ENCODE measurements at regions not wholly inside any gene's neighbourhood (a gene's known extent, or its start where the extent isn't known, plus 50 kb on each side); places are given as distances from the start of the nearest gene placed in this dataset.

GRCh38 chr13:95391785-95392184 lies 90.5 kb upstream of the ABCC4 start:
- TF ChIP-seq CTCF (IDR thresholded peaks at IDR 0.05; ENCODE audit: control extremely low read depth, extremely low read depth), result no peak
- Histone ChIP-seq H3K36me3 (ENCODE audit: control insufficient read depth in 4 of 4, insufficient read depth in 4 of 4, low read length in 4 of 4) (no peaks in the 10 kb centered on the region), H3K9ac (ENCODE audit: insufficient read depth in 1 of 2, low read length in 2 of 2) (no peak overlapping the region), H3K4me1 (ENCODE audit: control insufficient read depth in 5 of 5, insufficient read depth in 5 of 5, low read length in 5 of 5) (peaks cover 0 to 19% (median 3%) of the 10 kb centered on the region in 5 donors), H3K27me3 (ENCODE audit: control insufficient read depth in 3 of 3, insufficient read depth in 3 of 3, low read length in 2 of 3) (no peaks in the 10 kb centered on the region), H3K4me3 (no peak overlapping the region), H3K27ac (ENCODE audit: low read depth in 1 of 2, low read length in 1 of 2) (no peak overlapping the region), H3K9me3 (ENCODE audit: control insufficient read depth in 4 of 4, insufficient read depth in 3 of 4, low read length in 3 of 4) (peaks cover 0 to 3% (median 0%) of the 10 kb centered on the region in 4 donors)
- WGBS, 2 donors, result 78 to 87% methylated on average over 2 of the region's 2 CpGs
- DNase-seq (no peak), ATAC-seq (ENCODE audit: insufficient read depth, low FRiP score) (no peak)

- Histone ChIP-seq H3K9me3 (ENCODE audit: control insufficient read depth in 4 of 4, insufficient read depth in 3 of 4, low read length in 3 of 4) (peaks cover 0 to 3% (median 0%) of the 10 kb centered on the region in 4 donors), H3K9ac (ENCODE audit: insufficient read depth in 1 of 2, low read length in 2 of 2) (no peak overlapping the region), H3K4me3 (no peak overlapping the region), H3K36me3 (ENCODE audit: control insufficient read depth in 4 of 4, insufficient read depth in 4 of 4, low read length in 4 of 4) (no peaks in the 10 kb centered on the region), H3K4me1 (ENCODE audit: control insufficient read depth in 5 of 5, insufficient read depth in 5 of 5, low read length in 5 of 5) (peaks cover 0 to 14% (median 3%) of the 10 kb centered on the region in 5 donors), H3K27ac (ENCODE audit: low read depth in 1 of 2, low read length in 1 of 2) (no peak overlapping the region), H3K27me3 (ENCODE audit: control insufficient read depth in 3 of 3, insufficient read depth in 3 of 3, low read length in 2 of 3) (no peaks in the 10 kb centered on the region)
- TF ChIP-seq CTCF (IDR thresholded peaks at IDR 0.05; ENCODE audit: control extremely low read depth, extremely low read depth), result no peak
- WGBS, 2 donors, result 86 to 93% methylated on average over 3 of the region's 3 CpGs
- no peak for ATAC-seq (ENCODE audit: insufficient read depth, low FRiP score)
- DNase-seq, result no peak
These were observed 91.3 kb upstream of the ABCC4 start for GRCh38 chr13:95392597-95392996.

- no peaks in the 10 kb centered on the region for H3K9me3 ChIP-seq (ENCODE audit: control insufficient read depth in 4 of 4, insufficient read depth in 3 of 4, low read length in 3 of 4)
- no peak for DNase-seq
- TF ChIP-seq CTCF (IDR thresholded peaks at IDR 0.05; ENCODE audit: control extremely low read depth, extremely low read depth), result no peak
- no peak overlapping the region for H3K9ac ChIP-seq (ENCODE audit: insufficient read depth in 1 of 2, low read length in 2 of 2)
- H3K4me1 ChIP-seq (ENCODE audit: control insufficient read depth in 5 of 5, insufficient read depth in 5 of 5, low read length in 5 of 5), result peaks cover 0 to 10% (median 0%) of the 10 kb centered on the region in 5 donors
- ATAC-seq (ENCODE audit: insufficient read depth, low FRiP score), result no peak
- H3K4me3 ChIP-seq, result no peak overlapping the region
- H3K27ac ChIP-seq (ENCODE audit: low read depth in 1 of 2, low read length in 1 of 2), result no peak overlapping the region
- no peaks in the 10 kb centered on the region for H3K36me3 ChIP-seq (ENCODE audit: control insufficient read depth in 4 of 4, insufficient read depth in 4 of 4, low read length in 4 of 4)
- 28 to 34% methylated on average over 17 of the region's 17 CpGs for WGBS, 2 donors
- no peaks in the 10 kb centered on the region for H3K27me3 ChIP-seq (ENCODE audit: control insufficient read depth in 3 of 3, insufficient read depth in 3 of 3, low read length in 2 of 3)
These were observed 102.3 kb upstream of the ABCC4 start for GRCh38 chr13:95403349-95404140.
